ENCODE measurements at regions not wholly inside any gene's neighbourhood (a gene's known extent, or its start where the extent isn't known, plus 50 kb on each side); places are given as distances from the start of the nearest gene placed in this dataset.

DNA sequence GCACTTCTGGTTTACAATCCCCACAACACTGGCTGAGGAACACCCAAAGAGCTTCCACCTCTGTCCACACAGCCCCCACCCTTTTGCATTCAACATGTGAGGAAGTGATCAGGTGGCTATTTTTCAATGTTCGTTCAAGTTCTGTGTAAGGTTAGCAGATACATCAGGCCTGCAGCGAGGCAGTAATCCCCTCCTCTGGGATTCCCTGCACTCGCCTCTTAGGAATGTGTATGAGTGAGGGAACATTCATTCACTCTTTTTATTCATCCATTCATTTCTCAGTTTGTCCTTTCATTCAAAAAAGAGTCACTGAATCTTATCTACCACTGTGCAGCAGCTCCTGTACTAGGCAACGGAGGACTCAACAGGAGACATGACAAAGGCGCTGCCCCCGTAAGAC is 236.4 kb upstream of the PRDM1 start:
- DNase-seq, result no peak

DNA sequence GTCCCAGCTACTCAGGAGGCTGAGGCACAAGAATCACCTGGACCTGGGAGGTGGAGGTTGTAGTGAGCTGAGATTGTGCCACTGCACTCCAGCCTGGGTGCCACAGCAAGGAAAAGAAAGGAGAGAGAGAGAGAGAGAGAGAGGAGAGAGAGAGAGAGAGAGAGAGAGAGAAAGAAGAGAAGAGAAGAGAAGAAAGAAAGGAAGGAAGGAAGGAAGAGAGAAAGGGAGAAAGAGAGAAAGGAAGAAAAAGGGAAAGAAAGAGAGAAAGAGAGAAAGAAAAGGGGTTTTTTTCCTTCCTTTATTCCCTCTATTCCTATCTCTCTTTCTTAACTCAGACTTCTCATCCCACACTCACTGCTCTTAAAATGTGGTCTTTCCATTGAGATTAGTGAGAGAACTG is 238.7 kb upstream of the PRDM1 start:
- no peak for DNase-seq

DNA sequence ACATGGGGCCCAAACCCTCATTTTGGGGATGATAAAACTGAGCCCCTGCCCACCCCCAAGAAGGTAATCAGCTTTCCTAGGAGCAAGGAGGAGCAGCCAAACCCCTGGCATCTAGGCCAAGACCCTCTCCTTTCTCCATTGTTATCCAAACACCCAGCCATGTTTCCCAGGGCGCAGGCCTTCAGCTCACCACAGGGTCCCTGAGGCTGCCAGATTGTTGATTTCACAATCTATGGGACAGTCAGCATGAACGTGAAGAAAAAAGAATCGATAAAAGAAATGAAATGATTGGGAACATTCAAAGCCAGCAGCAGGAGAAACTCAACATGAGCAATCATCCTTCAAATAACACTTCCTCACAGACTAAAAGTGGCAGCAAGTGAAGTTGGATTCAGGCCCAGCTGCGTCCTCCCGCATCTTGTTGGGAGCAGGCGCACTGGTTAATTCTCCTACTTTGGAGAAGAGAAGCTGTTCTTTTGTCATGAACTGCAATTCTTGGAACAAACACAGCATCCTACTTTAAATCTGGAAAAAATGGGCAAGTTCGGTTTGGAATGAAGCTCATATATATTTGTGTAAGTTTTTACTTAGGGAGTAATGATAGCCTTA is 241.8 kb upstream of the PRDM1 start:
- DNase-seq, result peak; percentile 76

DNA sequence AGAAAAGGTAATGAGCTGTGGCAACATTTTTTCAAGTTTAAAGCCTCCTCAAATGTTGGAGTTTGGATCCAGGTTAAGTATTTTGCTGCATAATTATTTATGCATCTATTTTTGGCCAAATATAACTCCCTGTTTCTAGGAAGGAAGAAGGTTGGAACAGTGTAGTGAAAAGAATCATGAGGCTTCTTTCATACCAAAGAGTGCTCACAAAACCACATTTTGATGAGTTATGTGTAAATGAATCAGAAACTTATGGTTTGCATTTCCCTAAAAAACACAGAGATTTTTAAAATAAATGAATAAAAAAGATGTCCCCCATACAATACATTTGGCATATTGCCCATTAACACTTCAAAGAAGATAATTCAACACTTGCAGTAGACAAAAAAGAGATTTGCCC is 246.9 kb upstream of the PRDM1 start:
- DNase-seq, result peak; percentile 25

DNA sequence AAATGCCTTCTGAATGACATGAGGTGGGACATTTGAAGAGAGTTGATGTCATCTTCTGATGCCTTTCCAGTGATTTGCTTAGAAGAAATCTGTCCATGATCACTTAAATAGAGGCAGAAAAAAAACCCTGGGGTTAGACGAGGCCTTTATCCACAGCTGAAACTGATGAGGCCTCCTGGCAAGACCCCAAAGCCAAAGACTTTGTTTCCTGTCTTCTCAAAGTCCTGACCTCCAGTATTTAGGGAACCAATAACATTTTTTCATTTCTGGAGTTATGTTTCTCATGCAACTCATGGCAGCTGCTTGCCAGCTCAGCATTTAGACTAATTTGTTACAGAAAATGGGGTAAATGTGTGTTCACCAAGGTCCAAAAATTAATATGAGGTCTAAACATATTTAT is 248.0 kb upstream of the PRDM1 start:
- peak; percentile 36 for DNase-seq

DNA sequence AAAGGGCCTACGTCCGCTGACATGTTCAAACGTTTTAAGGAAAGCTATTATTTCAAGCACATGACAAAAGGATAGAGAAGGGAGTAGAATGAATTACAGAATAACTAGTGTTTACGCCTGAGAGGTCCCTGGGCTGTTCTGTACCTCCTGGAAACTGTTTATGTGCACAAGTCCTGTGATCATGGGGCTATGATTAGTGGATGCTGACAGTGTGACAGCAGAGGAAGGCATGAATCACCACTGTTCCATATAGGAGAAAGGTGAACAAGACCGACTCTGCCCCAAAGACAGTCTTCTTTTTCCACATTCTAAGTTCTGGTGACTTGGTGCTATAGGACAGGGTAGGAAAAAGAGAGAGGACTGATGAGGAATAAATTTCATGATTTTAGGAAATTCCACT is 249.2 kb upstream of the PRDM1 start:
- DNase-seq, result no peak

DNA sequence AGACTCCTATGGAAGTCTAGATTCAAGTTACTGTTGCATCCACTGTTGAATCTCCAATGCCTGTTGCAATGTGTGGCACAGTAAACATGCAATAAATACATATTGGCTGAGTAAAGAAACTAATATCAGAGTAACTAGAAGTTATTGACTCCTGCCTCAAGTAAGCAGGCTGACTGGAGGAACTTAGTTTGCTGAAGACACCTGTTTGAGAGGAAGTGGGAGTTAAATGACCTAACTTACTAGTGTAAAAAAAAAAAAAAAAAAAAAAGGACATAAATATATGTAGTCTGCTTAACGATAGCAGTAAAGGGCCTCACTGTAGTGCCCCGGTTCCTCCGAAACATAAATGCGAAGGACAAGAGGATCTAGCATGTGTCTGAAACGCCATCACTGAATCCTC is 249.8 kb upstream of the PRDM1 start:
- DNase-seq, result no peak

DNA sequence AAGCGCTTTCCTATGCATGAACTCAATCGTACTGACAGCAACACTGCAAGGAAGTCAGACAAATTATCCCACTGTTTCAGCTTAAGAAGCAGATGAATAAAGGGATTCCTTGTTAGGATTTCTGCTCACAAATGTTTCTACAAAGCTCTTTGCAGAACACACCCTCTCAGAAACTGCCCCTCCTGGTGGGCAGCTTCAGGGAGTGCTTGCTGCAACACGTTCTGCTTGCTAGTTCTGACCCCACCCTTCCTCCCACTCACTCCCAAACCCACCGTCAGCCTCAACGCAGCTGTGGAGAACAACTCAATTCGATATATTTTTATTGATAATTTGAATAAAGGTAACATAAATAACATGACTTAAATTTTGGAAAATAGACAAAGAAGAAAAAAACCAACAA is 250.8 kb upstream of the PRDM1 start:
- peak; percentile 17 for DNase-seq

DNA sequence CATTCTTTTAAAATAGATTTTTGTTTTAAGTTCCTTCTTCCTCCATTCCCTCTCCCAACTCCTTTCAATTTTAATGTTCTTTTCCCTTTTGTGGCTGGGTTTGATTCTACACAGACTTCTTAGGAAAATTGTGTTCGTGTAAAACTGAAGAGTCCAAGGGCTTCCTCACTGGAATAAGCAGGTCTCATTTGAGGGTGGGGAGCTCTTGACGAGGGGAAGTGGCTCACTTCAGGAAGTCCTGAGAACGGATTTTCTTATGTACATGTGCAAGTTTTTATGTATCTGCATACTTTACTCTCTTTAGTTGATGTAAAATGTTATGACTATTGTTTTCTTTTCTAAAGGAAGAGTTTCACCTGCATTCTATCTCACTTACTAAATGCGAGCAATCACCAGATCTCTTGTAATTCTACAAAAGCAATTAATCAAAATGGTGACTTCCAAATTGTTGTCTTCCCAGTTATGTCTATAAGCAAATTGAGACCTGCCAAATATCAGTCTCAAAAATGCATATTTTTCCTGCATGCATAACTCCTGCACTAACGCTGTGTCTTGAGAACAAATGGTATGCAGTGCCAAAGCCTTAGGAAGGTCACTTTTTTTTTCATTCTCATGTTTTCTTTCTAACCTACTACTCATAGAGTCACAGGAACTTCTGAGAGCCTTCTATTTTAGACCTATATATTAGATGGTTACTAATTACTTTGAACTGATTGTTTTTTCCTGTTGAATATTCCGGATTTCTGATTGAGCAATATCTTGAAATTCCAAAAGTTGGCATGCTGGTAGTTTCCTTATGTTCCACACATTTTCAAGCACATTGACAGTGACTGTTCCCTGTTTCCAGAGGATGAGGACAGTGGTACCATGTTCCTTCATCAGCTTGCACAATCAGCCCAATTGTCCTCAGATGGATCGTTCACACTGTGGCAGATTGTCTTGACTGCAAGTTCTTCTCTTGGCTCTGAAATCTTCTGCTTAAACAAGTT is 251.9 kb upstream of the PRDM1 start:
- no peak for DNase-seq

DNA sequence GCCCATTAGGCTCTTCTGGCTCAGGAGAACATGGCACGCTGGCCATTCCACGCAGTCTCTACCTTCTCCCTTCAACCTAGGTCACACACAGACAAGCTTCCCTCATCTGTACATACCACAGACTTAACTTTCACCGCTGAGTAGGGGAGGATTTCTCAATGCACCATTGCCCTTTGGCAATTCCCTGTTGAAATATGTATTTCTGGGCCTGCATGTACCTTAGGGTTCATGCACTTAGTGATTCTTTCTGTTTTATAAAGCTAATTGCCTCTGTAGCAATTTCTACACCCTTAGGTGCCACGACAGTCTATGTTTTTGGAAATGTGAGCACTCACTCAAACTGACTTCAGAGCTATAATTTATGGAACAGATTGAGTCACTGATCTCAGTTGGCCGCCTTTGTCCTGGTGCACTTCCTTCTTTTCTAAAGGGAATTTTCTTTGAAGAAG is 253.8 kb upstream of the PRDM1 start:
- DNase-seq, result no peak

DNA sequence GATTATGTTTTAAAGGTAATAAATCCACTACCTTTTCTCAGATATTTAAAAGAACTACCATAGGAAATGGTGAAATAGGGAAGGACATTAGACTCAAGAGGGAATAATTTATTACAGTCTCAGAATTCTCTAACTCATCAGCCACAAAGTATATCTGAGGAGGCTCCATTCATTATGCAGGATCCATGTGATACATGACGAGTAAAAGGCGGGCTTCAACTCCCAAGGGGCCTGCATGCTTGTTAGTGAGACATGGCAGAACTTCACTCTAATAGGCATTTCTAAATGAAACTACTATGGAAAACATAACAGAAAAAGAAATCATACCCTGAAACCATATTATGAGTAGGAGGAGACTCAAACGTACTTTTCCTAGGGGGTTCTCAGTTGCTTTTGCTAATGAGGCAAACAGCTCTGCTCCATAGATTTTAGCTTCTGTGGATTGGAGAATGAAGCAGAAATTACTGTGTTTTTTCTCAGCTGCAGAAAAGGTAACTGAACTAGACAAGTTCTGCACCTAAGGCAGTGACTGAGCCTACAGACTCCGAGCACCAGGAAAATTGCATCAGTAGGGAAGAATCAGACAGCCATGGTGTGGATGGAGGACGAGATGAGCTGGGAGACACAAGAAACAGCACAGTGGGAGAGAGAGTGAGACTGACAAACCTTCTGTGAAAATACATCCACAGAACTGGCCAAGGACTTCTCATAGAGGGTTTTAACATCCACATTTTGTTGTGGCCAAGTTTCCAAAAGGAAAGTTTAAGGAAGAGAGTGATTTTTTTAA is 254.6 kb upstream of the PRDM1 start:
- no peak for DNase-seq

DNA sequence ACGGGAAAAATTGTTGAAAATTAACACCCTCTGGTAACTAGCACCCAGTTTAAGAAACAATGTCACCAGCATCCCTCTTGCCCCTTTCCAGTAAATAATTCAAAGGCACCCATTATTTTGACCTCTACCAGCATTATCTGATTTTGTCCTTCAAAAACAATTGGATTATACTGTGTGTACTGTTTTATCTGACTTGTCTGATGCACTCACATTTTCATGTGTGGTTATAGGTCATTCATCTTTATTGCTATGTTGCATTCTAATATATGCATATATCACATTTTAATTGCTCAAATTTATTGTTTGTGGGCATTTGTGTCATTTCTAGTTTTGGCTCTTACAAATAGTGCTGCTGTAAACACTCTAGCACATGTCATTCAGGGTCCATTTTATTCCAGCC is 260.9 kb upstream of the PRDM1 start:
- DNase-seq, result no peak

DNA sequence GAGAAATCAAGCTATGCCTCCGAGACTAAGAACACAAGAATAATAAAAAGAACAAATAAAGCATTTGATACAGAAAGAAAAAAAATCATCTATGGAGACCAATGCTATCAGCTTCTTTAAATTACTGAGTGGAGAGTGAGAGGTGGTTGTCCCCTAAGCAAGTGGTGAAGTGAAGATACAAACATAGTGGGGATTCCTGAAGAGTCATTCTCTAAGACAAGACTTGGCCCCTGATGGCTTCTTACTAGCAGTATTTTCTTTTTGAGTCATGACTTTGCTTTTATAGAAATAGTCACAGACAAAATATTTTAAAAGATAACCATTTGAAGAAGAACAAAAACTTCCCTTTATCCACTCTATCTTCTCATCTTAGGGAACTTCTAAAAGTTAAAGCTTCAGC is 261.4 kb upstream of the PRDM1 start:
- no peak for DNase-seq

DNA sequence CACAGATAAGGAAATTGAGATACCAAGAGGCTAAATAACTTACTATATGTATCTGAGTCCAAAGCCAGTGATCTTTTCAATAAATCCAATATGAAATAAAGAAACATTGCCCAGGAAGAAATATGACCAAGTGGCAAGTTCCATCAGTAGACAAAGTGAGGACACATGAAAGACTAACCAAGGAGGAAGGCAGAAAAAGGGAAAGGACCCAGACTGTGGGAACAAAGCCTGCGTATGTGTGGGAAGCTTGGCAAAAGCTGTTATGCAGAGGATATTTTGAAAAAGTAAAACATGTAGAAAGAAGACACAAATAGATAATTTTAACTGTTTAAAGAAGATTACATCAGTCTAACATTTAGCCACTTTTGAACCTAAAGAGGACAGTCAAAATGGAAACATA is 264.4 kb upstream of the PRDM1 start:
- no peak for DNase-seq

DNA sequence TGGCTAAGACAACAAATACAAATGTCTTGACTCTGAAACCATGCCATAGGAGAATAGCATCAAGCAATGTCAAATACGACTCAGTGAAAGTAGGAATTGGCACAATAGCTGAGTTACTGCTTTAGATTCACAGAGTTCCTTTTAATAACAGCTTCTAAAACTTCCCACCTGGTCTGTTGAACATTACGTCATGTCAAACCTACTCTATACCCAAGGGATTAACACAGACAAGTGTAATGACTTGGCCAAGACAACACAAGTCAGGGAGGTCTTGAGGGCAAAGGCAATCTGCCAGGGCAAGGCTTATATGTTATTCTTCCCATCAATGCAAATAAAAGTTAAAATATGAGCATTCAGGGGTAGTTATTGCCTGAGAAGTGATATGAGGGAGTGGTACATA is 265.1 kb upstream of the PRDM1 start:
- no peak for DNase-seq

DNA sequence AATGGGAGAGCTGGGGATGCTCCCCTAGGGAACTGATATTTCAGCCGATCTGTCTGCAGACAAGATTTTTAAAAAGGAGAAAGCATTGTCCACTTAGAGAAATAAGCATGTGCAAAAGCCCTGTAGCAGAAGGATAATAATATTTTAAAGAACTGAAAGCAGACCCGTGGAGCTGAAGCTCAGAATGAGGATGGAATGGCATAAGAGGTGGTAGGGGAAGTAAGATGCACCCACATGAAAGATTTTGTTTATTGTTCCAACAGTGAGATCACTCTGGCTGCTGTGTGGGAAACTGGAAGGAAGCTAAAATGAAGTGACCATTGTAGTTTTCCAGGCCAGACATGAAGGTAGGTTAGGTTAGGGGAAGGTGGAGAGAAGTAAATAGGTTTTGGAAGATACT is 266.4 kb upstream of the PRDM1 start:
- DNase-seq, result no peak

DNA sequence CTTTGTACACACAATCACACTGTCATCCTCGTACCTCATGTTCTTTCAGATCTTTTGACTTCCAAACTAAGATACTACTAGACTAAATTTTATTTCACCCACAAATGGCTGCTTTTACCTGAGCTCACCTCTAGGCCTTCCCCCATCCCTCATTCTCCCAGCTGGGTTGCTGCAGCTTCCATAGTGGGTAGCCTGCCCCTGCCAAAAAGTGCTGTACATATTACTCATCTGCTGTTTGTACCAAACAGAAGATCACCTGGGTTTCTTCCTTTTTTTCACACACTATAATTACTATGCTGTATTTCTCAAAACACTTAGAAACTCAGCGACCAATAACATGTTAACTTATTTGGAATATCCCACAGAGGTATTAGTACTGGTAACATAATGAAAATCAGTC is 267.6 kb upstream of the PRDM1 start:
- DNase-seq, result no peak

DNA sequence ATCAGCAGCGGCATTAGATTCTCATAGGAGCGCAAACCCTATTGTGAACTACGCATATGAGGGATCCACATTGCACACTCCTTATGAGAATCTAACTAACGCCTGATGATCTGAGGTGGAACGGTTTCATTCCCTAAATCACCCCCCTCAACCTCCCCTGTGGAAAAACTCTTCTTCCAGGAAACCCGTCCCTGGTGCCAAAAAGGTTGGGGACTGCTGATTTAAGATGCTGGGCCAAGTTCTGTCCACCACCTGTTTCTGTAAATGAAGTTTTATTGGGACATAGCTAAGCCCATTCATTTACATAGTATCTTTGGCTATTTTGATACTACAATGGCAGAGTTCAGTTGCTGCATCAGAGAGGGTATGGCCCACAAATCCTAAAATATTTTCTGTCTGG is 268.2 kb upstream of the PRDM1 start:
- DNase-seq, result no peak

DNA sequence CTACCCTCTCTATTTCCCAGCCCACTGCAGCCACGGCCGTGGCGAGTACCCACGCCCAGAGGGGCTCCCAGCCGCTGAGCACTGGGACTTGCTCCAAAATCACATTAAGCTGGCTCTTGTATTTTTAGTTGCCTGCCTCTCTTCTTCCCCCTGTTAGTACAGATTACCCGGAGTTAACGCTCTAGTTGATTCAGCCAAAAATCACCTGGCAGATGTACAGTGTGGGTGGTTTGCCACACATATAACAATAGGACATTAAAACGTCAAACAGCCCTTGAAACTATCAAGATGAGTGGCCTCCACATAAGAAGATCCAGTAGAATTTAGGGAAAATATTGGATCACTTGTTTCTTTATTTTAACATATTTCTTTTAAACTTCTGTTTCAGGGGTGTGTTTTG is 268.8 kb upstream of the PRDM1 start:
- no peak for DNase-seq

DNA sequence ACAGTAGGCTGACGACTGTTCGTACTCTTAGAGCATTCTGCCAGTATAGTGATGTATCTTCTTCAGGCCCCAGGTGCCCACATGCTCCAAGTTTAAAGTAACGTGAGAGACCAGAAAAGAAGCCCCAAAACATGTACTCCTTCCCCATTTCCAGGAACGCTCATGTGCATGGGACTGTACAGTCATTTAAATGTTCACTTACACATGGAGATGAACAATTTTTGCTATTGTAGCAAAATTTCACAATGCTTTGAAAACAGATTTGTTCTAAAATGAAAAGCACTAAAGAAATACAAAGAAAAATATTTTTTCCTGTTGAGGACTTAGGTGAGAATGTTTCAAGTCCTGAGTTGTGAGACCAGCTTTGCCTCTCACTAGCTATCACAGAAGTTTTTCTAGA is 269.3 kb upstream of the PRDM1 start:
- DNase-seq, result no peak

DNA sequence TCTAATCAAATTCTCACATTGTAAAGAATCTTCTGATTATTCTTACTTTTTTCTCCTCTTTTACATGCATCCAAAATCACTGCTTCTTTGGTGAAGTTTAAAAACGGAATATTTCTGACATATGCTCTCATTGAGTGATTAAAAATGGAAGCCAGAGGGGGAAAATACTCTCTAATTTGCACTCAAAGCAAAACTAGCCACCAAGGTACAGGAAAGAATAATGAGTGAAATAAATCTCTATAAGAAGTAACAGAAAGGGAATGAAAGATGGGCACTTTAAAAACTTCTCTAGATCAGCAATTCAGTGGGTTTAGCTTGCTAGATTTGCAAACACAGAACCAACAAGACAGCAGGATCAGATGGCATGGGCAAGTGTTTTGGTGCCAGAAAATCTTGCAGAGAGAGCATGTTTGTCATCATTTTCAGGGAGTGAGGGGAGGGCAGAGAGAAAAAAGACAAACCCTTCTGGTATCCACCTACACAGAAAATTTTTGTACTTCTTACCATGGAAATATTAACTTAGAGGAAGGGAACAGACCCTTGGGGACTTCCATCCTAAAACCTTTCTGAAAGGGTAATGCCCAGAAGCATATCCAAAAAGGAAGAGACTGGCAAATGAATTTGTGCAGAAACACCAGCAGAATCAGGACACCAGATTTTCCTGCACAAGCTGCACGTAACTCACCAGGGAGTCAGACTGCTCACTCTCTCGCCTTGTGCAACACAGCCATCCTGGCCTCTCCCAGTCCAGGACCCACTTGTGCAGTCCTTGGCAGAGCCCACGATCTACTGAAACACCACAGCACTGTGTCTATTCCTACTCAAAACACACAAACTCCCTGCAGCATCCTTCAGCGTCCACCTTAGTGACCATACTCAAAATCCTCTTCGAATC is 270.2 kb upstream of the PRDM1 start:
- no peak for DNase-seq
